GM18861 (cell line): ENCODE measurements at regions not wholly inside any gene's neighbourhood (a gene's known extent, or its start where the extent isn't known, plus 50 kb on each side); places are given as distances from the start of the nearest gene placed in this dataset.
"Not testable (repeated sequence)": the region's sequence is repeated elsewhere in the genome, so short reads cannot be mapped to it uniquely, and the experiment has no call there.

Experiments
- ATAC-seq: cut with Tn5 transposase; IDR thresholded peaks from one replicate; pipeline ENCODE4 v1.9.1; 2021; ENCODE audit not compliant: unreplicated experiment

DNA sequence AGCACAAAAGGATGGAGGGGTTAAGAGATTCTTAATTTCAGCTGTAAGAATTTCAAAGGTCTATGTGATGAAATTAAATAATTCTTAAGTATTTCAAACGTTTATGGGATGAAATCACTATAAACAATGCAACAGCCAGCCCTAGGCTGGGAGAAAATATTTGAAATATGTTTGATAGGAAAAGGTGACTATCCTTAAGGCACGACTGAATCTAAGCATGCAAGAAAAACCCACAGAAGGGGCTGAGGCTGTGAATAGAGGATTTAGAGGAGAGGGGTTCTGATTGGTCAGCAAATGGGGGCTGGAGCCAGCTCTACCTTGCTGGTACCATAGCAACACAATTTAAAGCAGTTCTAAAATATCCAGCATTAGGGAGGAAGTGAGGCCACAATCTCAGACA lies 220.8 kb upstream of the ATP10A start:
- no peak for ATAC-seq

DNA sequence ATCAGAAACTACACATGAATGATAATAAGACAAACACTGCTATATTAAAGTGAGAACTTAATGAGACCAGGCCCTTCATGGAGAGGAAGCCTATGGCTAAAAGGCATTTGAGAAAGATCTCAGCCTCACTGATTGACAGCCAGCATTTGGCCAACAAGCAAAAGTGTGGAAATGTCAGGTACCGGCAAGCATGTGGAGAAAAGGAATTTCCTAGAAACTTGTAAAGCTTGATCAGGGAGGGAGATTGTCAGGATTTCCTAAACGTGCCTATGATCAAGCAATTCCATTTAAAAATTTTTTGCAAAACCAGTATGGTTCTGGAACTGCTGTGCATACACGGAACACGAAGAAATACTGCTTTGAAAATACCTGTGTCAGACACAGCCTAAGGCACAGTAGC lies 220.3 kb upstream of the ATP10A start:
- ATAC-seq = no peak

- peak; percentile 93 for ATAC-seq
These were observed 219.3 kb upstream of the ATP10A start for GRCh38 chr15:26082221-26083109.

GRCh38 chr15:26081758-26082220 lies 218.7 kb upstream of the ATP10A start:
- ATAC-seq = no peak

DNA sequence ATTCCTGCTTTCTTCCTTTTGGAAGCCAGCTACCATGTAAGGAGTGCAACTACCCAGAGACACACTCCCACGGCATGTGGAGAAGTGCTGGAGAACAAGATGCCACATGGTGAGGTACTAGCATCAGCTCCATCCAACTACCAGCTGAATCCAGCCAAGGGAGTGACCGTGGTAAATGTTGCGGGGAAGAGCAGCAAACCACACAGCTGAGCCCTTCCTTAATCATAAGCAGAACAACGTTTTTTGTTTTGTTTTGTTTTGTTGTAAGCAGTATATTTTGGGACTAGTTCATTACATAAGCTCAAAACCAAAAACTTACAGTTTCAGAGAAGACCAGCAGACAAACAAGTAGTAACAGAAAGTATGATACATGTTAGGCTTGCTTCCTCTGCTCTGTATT lies 212.6 kb upstream of the ATP10A start:
- no peak for ATAC-seq

GRCh38 chr15:26073430-26074333 lies 210.6 kb upstream of the ATP10A start:
- ATAC-seq = no peak

DNA sequence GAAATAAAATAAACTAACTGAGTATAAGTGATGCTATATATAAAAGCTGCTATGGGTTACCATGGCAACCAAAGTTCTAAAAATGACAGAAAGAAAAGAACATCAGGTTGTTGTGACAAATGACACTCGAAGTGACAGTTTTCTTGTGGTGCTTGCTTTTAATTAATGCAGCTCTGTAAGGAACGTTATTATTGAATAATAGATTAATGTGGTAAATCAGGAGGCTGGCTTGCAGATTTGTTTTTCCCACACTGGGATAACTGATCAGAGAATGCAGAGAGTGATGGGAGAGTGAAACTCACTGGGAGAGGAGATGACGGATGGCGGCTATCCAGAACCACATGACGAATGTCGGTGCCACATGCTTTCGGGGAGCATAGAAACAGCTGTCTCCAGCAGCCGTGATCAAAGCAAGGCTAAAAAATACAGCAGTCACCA lies 207.0 kb upstream of the ATP10A start:
- no peak for ATAC-seq

DNA sequence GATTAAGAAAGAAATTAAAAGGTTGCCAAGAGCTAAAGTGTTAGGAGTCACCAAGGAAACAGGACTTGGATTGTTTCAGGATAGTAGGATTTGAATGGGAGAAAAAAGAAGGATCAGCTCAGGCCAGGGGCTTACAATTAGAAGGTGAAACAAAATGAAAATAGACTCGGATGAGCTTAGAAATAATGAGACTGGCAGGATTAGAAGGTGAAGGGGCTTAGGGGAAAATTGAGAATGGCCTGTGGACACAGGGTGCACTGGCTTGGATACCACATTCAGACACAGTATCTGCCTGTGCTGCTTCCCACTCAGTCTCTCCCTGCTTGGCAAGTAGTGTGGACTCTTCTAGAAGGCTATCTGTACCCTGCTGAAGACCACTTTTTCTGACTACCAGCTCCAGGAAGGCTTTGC lies 206.1 kb upstream of the ATP10A start:
- no peak for ATAC-seq

GRCh38 chr15:26066896-26067295 lies 203.8 kb upstream of the ATP10A start:
- no peak for ATAC-seq

GRCh38 chr15:26065723-26066122 lies 202.6 kb upstream of the ATP10A start:
- ATAC-seq = no peak

GRCh38 chr15:26061248-26061647 lies 198.1 kb upstream of the ATP10A start:
- no peak for ATAC-seq

DNA sequence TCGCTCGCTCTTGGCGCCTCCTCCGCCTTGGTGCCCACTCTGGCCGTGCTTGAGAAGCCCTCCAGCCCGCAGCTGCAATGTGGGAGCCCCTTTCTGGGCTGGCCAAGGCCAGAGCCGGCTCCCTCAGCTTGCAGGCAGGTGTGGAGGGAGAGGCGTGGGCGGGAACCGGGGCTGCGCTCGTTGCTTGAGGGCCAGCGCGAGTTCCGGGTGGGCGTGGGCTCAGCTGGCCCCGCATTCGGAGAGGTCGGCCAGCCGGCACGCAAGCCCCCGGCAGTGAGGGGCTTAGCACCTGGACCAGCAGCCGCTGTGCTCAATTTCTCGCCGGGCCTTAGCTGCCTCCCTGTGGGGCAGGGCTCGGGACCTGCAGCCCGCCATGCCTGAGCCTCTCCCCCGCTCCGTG lies 193.6 kb upstream of the ATP10A start:
- not testable (repeated sequence) for ATAC-seq

GRCh38 chr15:26051761-26052675 lies 188.9 kb upstream of the ATP10A start:
- ATAC-seq = no peak

GRCh38 chr15:26050984-26051383 lies 187.9 kb upstream of the ATP10A start:
- no peak for ATAC-seq

DNA sequence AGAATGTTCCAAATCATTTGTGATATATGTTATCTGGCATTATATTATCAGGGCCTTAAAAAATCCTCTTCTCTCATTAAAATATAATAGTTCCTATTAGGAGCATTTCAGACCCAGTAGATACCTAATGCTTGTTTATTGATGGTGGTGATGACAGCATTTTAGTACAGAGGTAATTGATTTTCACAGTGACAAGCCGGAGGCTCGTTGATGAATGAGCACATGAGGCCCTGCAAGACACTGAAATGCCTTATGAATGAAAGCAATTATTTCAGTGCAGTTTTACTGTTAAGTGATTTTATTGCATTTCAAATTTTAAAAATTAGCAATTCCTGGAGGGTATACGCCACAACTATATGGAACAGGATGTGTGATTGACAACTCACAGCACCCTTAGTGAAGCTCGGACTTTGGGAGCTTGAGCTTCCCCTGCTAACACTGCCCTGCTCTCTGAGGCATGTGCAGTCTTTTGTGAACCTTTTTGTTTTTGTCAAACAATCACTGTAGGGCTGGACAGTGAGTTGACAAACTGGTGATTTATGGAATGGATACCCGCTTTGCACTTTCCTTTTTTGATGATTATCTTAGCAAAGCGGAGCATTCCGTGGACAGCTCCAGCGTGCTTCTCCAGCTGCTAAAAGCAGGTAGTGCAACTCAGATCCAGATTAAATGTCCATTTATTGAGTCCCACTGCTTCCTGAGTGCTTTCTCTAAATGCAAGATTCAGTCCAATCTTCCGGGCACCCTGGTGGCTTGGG lies 187.0 kb upstream of the ATP10A start:
- no peak for ATAC-seq

- ATAC-seq = no peak
These were observed 185.5 kb upstream of the ATP10A start for GRCh38 chr15:26048669-26049068.

- no peak for ATAC-seq
These were observed 182.4 kb upstream of the ATP10A start for GRCh38 chr15:26045516-26045915.

- ATAC-seq = no peak
These were observed 179.9 kb upstream of the ATP10A start for GRCh38 chr15:26043018-26043417.

GRCh38 chr15:26038693-26039092 lies 175.6 kb upstream of the ATP10A start:
- no peak for ATAC-seq

GRCh38 chr15:26037369-26037768 lies 174.2 kb upstream of the ATP10A start:
- ATAC-seq = no peak
